ENCODE measurements at regions not wholly inside any gene's neighbourhood (a gene's known extent, or its start where the extent isn't known, plus 50 kb on each side); places are given as distances from the start of the nearest gene placed in this dataset.

- ChIA-PET CTCF (no interaction called here), POLR2A (no interaction called here)
- Histone ChIP-seq H3K4me1 (ENCODE audit: insufficient read depth, low read length) (no peaks in the 10 kb centered on the region), H3K9me3 (ENCODE audit: low read length) (no peaks in the 10 kb centered on the region), H3K4me3 (ENCODE audit: low read length) (no peak overlapping the region), H3K36me3 (ENCODE audit: insufficient read depth, low read length) (no peaks in the 10 kb centered on the region), H3K27me3 (ENCODE audit: insufficient read depth, low read length, poor library complexity, severe bottlenecking) (no peaks in the 10 kb centered on the region), H3K27ac (ENCODE audit: low read depth, low read length) (no peak overlapping the region)
- H3K4me1 Mint-ChIP-seq, result no peaks in the 10 kb centered on the region
- no peaks in the 10 kb centered on the region for H3K36me3 Mint-ChIP-seq
- H3K27me3 Mint-ChIP-seq, result no peaks in the 10 kb centered on the region
- no peaks in the 10 kb centered on the region for H3K9me3 Mint-ChIP-seq
- no peak overlapping the region for H3K4me3 Mint-ChIP-seq
- no peak for DNase-seq
- H3K27ac Mint-ChIP-seq, result no peak overlapping the region
Measured at GRCh38 chr9:2496934-2497333, 124.7 kb upstream of the VLDLR start.

GRCh38 chr9:2497666-2498400 lies 123.8 kb upstream of the VLDLR start:
- Histone ChIP-seq H3K36me3 (ENCODE audit: insufficient read depth, low read length) (no peaks in the 10 kb centered on the region), H3K4me1 (ENCODE audit: insufficient read depth, low read length) (no peaks in the 10 kb centered on the region), H3K27me3 (ENCODE audit: insufficient read depth, low read length, poor library complexity, severe bottlenecking) (no peaks in the 10 kb centered on the region), H3K9me3 (ENCODE audit: low read length) (no peaks in the 10 kb centered on the region), H3K4me3 (ENCODE audit: low read length) (no peak overlapping the region), H3K27ac (ENCODE audit: low read depth, low read length) (no peak overlapping the region)
- no peaks in the 10 kb centered on the region for H3K9me3 Mint-ChIP-seq
- no peak for DNase-seq
- H3K27ac Mint-ChIP-seq, result peak overlapping the region in 1 of 8 donors; percentile 36
- CTCF ChIA-PET, result no interaction called here
- POLR2A ChIA-PET, result no interaction called here
- H3K27me3 Mint-ChIP-seq, result no peaks in the 10 kb centered on the region
- no peaks in the 10 kb centered on the region for H3K4me1 Mint-ChIP-seq
- H3K36me3 Mint-ChIP-seq, result no peaks in the 10 kb centered on the region
- H3K4me3 Mint-ChIP-seq, result no peak overlapping the region

- Histone ChIP-seq H3K27ac (ENCODE audit: low read depth, low read length) (no peak overlapping the region), H3K36me3 (ENCODE audit: insufficient read depth, low read length) (no peaks in the 10 kb centered on the region), H3K27me3 (ENCODE audit: insufficient read depth, low read length, poor library complexity, severe bottlenecking) (no peaks in the 10 kb centered on the region), H3K9me3 (ENCODE audit: low read length) (no peaks in the 10 kb centered on the region), H3K4me3 (ENCODE audit: low read length) (no peak overlapping the region), H3K4me1 (ENCODE audit: insufficient read depth, low read length) (no peaks in the 10 kb centered on the region)
- H3K27ac Mint-ChIP-seq, result no peak overlapping the region
- ChIA-PET CTCF (no interaction called here), POLR2A (no interaction called here)
- H3K9me3 Mint-ChIP-seq, result no peaks in the 10 kb centered on the region
- H3K4me1 Mint-ChIP-seq, result no peaks in the 10 kb centered on the region
- no peaks in the 10 kb centered on the region for H3K36me3 Mint-ChIP-seq
- H3K27me3 Mint-ChIP-seq, result no peaks in the 10 kb centered on the region
- no peak overlapping the region for H3K4me3 Mint-ChIP-seq
- no peak for DNase-seq
Measured at GRCh38 chr9:2502210-2502609, 119.4 kb upstream of the VLDLR start.

GRCh38 chr9:2502760-2503159 lies 118.8 kb upstream of the VLDLR start:
- Histone ChIP-seq H3K36me3 (ENCODE audit: insufficient read depth, low read length) (no peaks in the 10 kb centered on the region), H3K4me3 (ENCODE audit: low read length) (no peak overlapping the region), H3K27me3 (ENCODE audit: insufficient read depth, low read length, poor library complexity, severe bottlenecking) (no peaks in the 10 kb centered on the region), H3K27ac (ENCODE audit: low read depth, low read length) (no peak overlapping the region), H3K9me3 (ENCODE audit: low read length) (no peaks in the 10 kb centered on the region), H3K4me1 (ENCODE audit: insufficient read depth, low read length) (no peaks in the 10 kb centered on the region)
- H3K4me3 Mint-ChIP-seq, result no peak overlapping the region
- no peaks in the 10 kb centered on the region for H3K4me1 Mint-ChIP-seq
- no peak for DNase-seq
- H3K36me3 Mint-ChIP-seq, result no peaks in the 10 kb centered on the region
- ChIA-PET CTCF (no interaction called here), POLR2A (no interaction called here)
- H3K27ac Mint-ChIP-seq, result no peak overlapping the region
- H3K9me3 Mint-ChIP-seq, result peaks cover 0 to 3% (median 0%) of the 10 kb centered on the region in 5 donors
- no peaks in the 10 kb centered on the region for H3K27me3 Mint-ChIP-seq

GRCh38 chr9:2506321-2506720 lies 115.3 kb upstream of the VLDLR start:
- H3K9me3 ChIP-seq (ENCODE audit: low read length), result no peaks in the 10 kb centered on the region
- H3K36me3 ChIP-seq (ENCODE audit: insufficient read depth, low read length), result no peaks in the 10 kb centered on the region
- H3K27ac ChIP-seq (ENCODE audit: low read depth, low read length), result no peak overlapping the region
- no peak for DNase-seq
- H3K4me3 ChIP-seq (ENCODE audit: low read length), result no peak overlapping the region
- Mint-ChIP-seq H3K9me3 (peaks cover 0 to 3% (median 0%) of the 10 kb centered on the region in 5 donors), H3K27me3 (peaks cover 0 to under 1% of the 10 kb centered on the region in 2 donors), H3K36me3 (no peaks in the 10 kb centered on the region), H3K4me3 (no peak overlapping the region), H3K4me1 (no peaks in the 10 kb centered on the region), H3K27ac (no peak overlapping the region)
- ChIA-PET POLR2A (no interaction called here), CTCF (interaction anchor here (1.3 kb wide), 1 partner anchor 11 kb away, joined by 3 read pairs; no protein-coding TSS in a partner anchor)
- no peaks in the 10 kb centered on the region for H3K27me3 ChIP-seq (ENCODE audit: insufficient read depth, low read length, poor library complexity, severe bottlenecking)
- H3K4me1 ChIP-seq (ENCODE audit: insufficient read depth, low read length), result no peaks in the 10 kb centered on the region

GRCh38 chr9:2523591-2523990 lies 98.0 kb upstream of the VLDLR start:
- H3K27me3 Mint-ChIP-seq, result peaks cover 6 to 18% of the 10 kb centered on the region in 2 donors
- CTCF ChIA-PET, result no interaction called here
- no peaks in the 10 kb centered on the region for H3K4me1 Mint-ChIP-seq

GRCh38 chr9:2524601-2525000 lies 97.0 kb upstream of the VLDLR start:
- no peaks in the 10 kb centered on the region for H3K36me3 ChIP-seq (ENCODE audit: insufficient read depth, low read length)
- H3K4me3 ChIP-seq (ENCODE audit: low read length), result no peak overlapping the region
- CTCF ChIA-PET, result no interaction called here
- H3K27me3 ChIP-seq (ENCODE audit: insufficient read depth, low read length, poor library complexity, severe bottlenecking), result no peaks in the 10 kb centered on the region
- H3K4me1 Mint-ChIP-seq, result no peaks in the 10 kb centered on the region
- H3K4me3 Mint-ChIP-seq, result no peak overlapping the region
- no peak overlapping the region for H3K27ac ChIP-seq (ENCODE audit: low read depth, low read length)
- H3K9me3 ChIP-seq (ENCODE audit: low read length), result no peaks in the 10 kb centered on the region
- DNase-seq, result no peak
- H3K4me1 ChIP-seq (ENCODE audit: insufficient read depth, low read length), result no peaks in the 10 kb centered on the region
- H3K27me3 Mint-ChIP-seq, result peaks cover 6 to 18% of the 10 kb centered on the region in 2 donors
- H3K36me3 Mint-ChIP-seq, result peaks cover 0 to 6% (median 0%) of the 10 kb centered on the region in 3 donors
- no peak overlapping the region for H3K27ac Mint-ChIP-seq
- H3K9me3 Mint-ChIP-seq, result peaks cover 0 to 10% (median 7%) of the 10 kb centered on the region in 5 donors
- POLR2A ChIA-PET, result no interaction called here

More at GRCh38 chr9:2523591-2523990, 98.0 kb upstream of the VLDLR start:
- H3K27ac ChIP-seq (ENCODE audit: low read depth, low read length), result no peak overlapping the region
- no peak overlapping the region for H3K4me3 Mint-ChIP-seq
- peaks cover 0 to 14% (median 0%) of the 10 kb centered on the region in 3 donors for H3K36me3 Mint-ChIP-seq
- no peak overlapping the region for H3K4me3 ChIP-seq (ENCODE audit: low read length)
- peaks cover 6 to 16% (median 11%) of the 10 kb centered on the region in 5 donors for H3K9me3 Mint-ChIP-seq
- no peaks in the 10 kb centered on the region for H3K9me3 ChIP-seq (ENCODE audit: low read length)
- no peaks in the 10 kb centered on the region for H3K4me1 ChIP-seq (ENCODE audit: insufficient read depth, low read length)
- DNase-seq, result no peak
- no peak overlapping the region for H3K27ac Mint-ChIP-seq
- POLR2A ChIA-PET, result no interaction called here
- H3K36me3 ChIP-seq (ENCODE audit: insufficient read depth, low read length), result no peaks in the 10 kb centered on the region
- H3K27me3 ChIP-seq (ENCODE audit: insufficient read depth, low read length, poor library complexity, severe bottlenecking), result no peaks in the 10 kb centered on the region

GRCh38 chr9:2525147-2525546 lies 96.4 kb upstream of the VLDLR start:
- H3K4me1 ChIP-seq (ENCODE audit: insufficient read depth, low read length), result no peaks in the 10 kb centered on the region
- Mint-ChIP-seq H3K4me3 (no peak overlapping the region), H3K9me3 (peaks cover 0 to 8% (median 3%) of the 10 kb centered on the region in 5 donors), H3K27ac (no peak overlapping the region), H3K27me3 (peaks cover 6 to 14% of the 10 kb centered on the region in 2 donors), H3K4me1 (no peaks in the 10 kb centered on the region), H3K36me3 (peaks cover 0 to 1% (median 0%) of the 10 kb centered on the region in 3 donors)
- no peaks in the 10 kb centered on the region for H3K36me3 ChIP-seq (ENCODE audit: insufficient read depth, low read length)
- no peaks in the 10 kb centered on the region for H3K9me3 ChIP-seq (ENCODE audit: low read length)
- no peak for DNase-seq
- no peak overlapping the region for H3K4me3 ChIP-seq (ENCODE audit: low read length)
- ChIA-PET POLR2A (no interaction called here), CTCF (no interaction called here)
- H3K27me3 ChIP-seq (ENCODE audit: insufficient read depth, low read length, poor library complexity, severe bottlenecking), result no peaks in the 10 kb centered on the region
- no peak overlapping the region for H3K27ac ChIP-seq (ENCODE audit: low read depth, low read length)

All from CD8-positive, alpha-beta memory T cell (primary cell).